Stimulated activated CD4-positive, alpha-beta T cell treated with anti-CD3 and anti-CD28 coated beads, Interleukin-1b, Interleukin-23, amount 100 ng/mL, for 4 hours (primary cell): ENCODE measurements at regions not wholly inside any gene's neighbourhood (a gene's known extent, or its start where the extent isn't known, plus 50 kb on each side); places are given as distances from the start of the nearest gene placed in this dataset.
A peak's percentile ranks its signal among the peaks of the same experiment; 100 is the strongest.
"Not testable (repeated sequence)": the region's sequence is repeated elsewhere in the genome, so short reads cannot be mapped to it uniquely, and the experiment has no call there.

Source experiments
- DNase-seq, 2 donors: peaks; one replicate each; pipeline ENCODE4 v3.0.0-alpha.2; 2020; ENCODE audit warnings: low read depth in 2 of 2

GRCh38 chr13:26888632-26889031 lies 128.0 kb upstream of the GPR12 start:
- DNase-seq: no peak

DNA sequence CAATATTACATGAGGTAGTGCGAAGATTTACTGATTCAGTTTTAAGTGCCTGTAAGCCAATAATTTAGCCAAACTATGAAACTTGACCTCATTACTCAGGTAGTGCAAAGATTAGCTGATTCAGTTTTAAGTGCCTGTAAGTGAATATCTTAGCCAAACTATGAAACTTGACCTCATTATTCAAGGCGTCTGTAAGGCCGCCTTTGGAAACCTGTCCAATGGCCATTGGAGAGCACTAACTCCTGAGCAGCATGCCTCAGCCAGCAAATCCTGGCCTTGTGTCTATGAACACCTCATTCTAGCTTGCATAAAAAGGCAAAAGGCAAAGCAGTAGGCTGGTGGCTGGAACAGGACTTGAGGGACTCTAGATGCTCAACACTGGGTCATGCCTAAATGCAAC lies 127.0 kb upstream of the GPR12 start:
- DNase-seq: no peak

GRCh38 chr13:26883613-26884257 lies 123.1 kb upstream of the GPR12 start:
- DNase-seq: no peak

DNA sequence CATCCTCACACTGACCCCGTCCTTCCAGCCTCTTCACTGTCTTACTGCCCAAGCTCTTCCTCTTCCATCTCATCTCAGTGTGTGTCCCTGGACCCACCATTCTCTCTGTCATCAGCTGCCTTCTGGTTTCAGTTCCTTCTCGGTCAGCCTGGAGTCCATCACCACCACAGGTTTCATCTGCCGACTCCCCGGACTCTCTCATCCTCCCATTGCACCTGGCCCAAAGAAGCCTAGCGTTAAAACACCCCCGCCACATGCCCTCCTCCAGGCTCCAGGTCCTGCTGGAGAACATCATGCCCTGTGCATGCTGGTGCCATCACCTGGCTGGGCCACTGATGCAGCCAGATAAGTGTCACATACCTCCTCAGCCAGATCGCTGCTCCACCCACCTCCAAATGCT lies 122.1 kb upstream of the GPR12 start:
- DNase-seq: no peak

GRCh38 chr13:26881154-26881553 lies 120.6 kb upstream of the GPR12 start:
- DNase-seq: no peak

DNA sequence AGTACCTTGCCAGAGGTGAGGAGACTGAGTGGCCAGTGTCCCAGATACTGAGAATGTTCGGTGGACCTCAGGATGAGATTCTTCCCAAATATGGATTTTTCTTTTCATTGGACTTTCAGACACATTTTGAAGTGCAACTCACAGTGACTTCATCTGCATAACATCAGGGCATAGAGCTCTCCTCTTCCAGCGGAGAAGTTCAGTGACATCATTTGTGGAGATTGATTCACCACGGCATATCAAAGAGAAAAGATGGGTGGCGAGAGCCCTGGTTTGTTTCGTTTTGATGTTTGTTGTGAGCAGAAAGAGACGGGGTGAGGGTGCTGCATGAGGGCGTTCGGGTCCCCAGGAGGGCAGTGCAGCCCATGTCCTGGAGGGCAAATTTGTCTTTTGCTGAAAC lies 120.1 kb upstream of the GPR12 start:
- DNase-seq: no peak

DNA sequence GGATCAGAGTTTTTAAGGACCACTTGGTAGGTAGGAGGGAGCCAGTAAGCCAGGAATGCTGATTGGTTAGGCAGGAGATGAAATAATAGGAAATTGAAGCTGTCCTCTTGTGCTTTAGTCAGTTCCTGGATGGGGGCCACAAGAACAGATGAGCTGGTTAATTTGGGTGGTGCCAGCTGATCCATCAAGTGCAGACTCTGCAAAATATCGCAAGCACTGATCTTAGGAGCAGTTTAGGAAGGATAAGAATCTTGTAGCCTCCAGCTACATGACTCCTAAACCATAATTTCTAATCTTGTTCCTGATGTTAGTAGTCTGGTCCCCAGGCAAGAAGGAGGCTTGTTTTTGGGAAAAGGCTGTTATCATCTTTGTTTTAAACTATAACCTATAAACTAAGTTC lies 117.9 kb upstream of the GPR12 start:
- DNase-seq: no peak

- DNase-seq: no peak
These were observed 112.8 kb upstream of the GPR12 start for GRCh38 chr13:26873386-26873698.

- peak; percentile 12 to 15 for DNase-seq
These were observed 112.2 kb upstream of the GPR12 start for GRCh38 chr13:26872525-26873385.

- DNase-seq: no peak
These were observed 107.0 kb upstream of the GPR12 start for GRCh38 chr13:26867451-26868091.

DNA sequence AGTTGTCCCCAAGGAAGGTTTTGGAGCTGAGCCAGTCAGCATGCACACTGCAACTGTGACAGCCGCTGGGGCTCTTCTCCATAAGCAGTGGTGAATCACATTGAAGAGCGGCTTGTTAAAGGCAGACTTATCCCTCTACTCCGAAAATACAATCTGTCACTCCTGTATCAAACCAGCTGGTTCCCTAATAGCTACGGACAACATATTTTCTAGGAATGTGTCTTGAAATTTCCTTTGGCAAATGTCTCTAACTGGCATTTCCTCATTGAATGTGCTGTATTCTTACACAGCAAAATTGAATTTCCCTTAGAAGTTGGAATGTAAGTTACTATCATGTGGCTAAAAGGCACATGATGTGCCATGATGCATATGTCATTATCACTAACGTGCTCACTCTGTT lies 104.0 kb upstream of the GPR12 start:
- DNase-seq: no peak

DNA sequence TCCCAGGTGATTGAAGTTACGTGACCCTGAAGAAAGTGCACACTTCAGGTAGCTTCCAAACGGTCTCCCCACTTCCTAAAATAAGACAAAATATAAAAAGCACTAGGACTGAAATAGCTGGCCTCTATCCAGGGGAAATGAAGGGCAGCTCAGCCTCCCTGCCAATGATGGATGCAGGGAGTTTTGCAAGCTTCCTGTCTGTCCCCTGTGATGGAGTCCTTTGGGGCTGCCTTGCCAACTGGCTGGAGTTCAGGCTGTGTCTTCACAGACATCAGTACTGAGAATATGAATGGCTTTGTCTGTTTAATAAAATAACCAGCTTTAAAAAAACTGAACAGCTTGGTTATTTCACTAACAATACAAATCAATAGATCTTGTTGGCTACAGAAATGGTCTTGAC lies 101.4 kb upstream of the GPR12 start:
- DNase-seq: no peak

DNA sequence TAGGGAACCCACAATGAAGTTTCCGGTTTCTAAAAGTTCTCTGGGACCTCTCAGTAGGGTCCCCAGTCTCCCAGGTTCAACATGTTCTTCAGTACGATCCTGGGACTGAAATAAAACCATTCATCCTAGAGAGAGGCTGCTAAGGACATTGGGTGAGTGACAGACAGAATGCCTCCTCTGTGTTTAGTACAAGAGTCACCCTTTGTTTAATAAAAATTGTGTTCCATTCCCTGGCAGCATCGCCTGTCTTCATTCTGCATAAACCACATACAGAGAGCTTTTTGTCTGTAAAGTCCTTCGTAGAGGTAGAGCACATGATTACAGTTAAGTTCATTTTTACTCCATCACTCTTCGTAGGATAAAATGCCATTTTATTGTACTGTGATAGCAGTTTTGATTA lies 95.3 kb upstream of the GPR12 start:
- no peak for DNase-seq

GRCh38 chr13:26855071-26855470 lies 94.5 kb upstream of the GPR12 start:
- DNase-seq: no peak

- no peak for DNase-seq
These were observed 92.7 kb upstream of the GPR12 start for GRCh38 chr13:26853323-26853722.

DNA sequence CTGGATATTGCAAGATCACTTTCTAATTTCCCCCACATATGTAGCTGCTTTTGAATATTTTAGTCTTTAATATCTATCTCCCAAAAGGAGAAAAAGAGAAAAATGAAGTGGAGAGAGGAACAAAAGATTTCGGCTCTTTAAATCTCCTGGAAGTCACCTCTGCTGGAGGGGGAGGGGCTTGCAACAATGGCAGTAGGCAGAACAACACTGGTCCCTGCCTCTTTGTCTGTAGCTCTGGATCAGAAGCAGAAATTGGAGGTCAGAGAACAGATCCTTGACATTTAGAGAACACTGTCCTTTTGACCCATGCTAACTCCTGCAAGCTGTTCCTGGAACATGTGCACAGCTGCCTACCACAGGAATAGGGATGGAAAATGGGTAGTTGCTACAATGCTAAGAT lies 86.7 kb upstream of the GPR12 start:
- no peak for DNase-seq

DNA sequence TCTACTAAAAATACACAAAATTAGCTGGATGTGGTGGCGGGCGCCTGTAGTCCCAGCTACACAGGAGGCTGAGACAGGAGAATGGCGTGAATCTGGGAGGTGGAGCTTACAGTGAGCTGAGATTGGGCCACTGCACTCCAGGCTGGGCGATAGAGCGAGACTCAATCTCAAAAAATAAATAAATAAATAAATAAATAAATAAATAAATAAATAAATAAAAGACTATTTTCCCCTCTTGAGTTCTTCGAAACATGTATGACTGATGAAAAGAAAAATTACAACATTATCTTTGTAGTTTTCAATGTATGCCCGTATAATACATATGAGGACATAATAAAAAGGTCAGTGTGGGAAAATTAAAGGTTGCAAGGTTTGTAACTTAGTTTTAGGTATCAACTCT lies 84.5 kb upstream of the GPR12 start:
- DNase-seq: not testable (repeated sequence)

- no peak for DNase-seq
These were observed 79.1 kb upstream of the GPR12 start for GRCh38 chr13:26839682-26840081.

GRCh38 chr13:26838821-26839220 lies 78.2 kb upstream of the GPR12 start:
- no peak for DNase-seq

- DNase-seq: no peak
These were observed 77.4 kb upstream of the GPR12 start for GRCh38 chr13:26837997-26838396.

DNA sequence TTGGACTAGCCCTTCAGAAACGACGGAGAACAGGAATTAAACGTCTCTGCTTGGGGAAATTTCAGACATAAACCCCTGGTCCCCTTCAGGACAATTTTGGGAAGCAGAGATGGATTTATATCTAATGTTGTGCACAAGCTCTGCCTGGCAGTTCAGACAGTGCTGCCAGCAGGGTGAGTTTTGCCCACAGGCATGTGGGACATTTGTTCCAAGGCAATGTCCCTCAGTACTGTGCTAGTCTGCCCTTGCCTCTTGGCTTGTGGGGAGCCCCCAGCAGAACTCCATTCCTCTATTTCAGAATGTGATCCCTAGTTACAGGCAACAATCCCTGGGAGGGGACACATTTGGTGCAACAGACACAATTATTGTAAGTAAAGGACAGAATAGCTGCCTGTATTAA lies 76.5 kb upstream of the GPR12 start:
- DNase-seq: no peak

- DNase-seq: no peak
These were observed 76.0 kb upstream of the GPR12 start for GRCh38 chr13:26836626-26837025.

GRCh38 chr13:26834646-26835045 lies 74.1 kb upstream of the GPR12 start:
- DNase-seq: no peak
